HCT116 (cell line): ENCODE measurements at regions not wholly inside any gene's neighbourhood (a gene's known extent, or its start where the extent isn't known, plus 50 kb on each side); places are given as distances from the start of the nearest gene placed in this dataset.

Experiments
- ATAC-seq: fragments of 200-7000 bp; cut with Tn5 transposase; 2 replicates; pipeline ENCODE4 v1.9.1; 2020; ENCODE audit warnings: mild to moderate bottlenecking, moderate library complexity
- BruUV-seq: library from RNA; stranded (reverse); fragments of 400-500 nt; replicated peaks from 2 replicates; lab custom pipeline; 2021; lab: Mats Ljungman, UMichigan
- CTCF ChIA-PET: fragments of 300-600 bp; sonication (Branson Sonifier 250); formaldehyde crosslinking; loops from one replicate; lab custom pipeline; 2021; ENCODE audit warnings: antibody characterized with exemption; lab: Charles Lee
- POLR2A ChIA-PET: fragments of 300-600, 350-600 bp; sonication (Branson Sonifier 250); formaldehyde crosslinking; loops from one replicate; lab custom pipeline; 2021; ENCODE audit warnings: antibody characterized with exemption; lab: Charles Lee
- RAD21 ChIA-PET, 2 experiments: fragments of 300-600 bp; sonication (Branson Sonifier 250); formaldehyde crosslinking; loops; one replicate each; lab custom pipeline; 2023; ENCODE audit warnings: low total read pairs in 2 of 2; ENCODE audit not compliant: uncharacterized antibody in 2 of 2, unreplicated experiment in 2 of 2, low non-redundant PET in 1 of 2; lab: Charles Lee
- DNase-seq: peaks from one replicate; pipeline ENCODE4 v3.0.0-alpha.2; 2010; ENCODE audit warnings: low read depth, low spot score
- H2AFZ ChIP-seq: fragments of 200-600 bp; shearing (Covaris generic), sonication (generic); 2 replicates; pipeline ENCODE4 v1.6.1; 2017; ENCODE audit warnings: low read depth, mixed run types, mixed read lengths, antibody characterized with exemption, low read length; ENCODE audit not compliant: poor library complexity, severe bottlenecking
- H3K27ac ChIP-seq: 2 replicates; pipeline ENCODE4 v1.5.1; 2012; ENCODE audit warnings: low read depth, low read length
- H3K27me3 ChIP-seq: fragments of 200-600 bp; sonication (generic); 2 replicates; pipeline ENCODE4 v1.6.1; 2016; ENCODE audit warnings: mixed run types, low read length, mixed read lengths; ENCODE audit not compliant: insufficient read depth
- H3K36me3 ChIP-seq, 2 experiments: fragments of 200-500 bp in 1 of 2; fragments of 200-600 bp in 1 of 2; sonication (Bioruptor generic) in 1 of 2; sonication (generic) in 1 of 2; 2 replicates each; pipeline versions ENCODE4 v1.5.1 to v1.6.1; 2014 to 2016; ENCODE audit warnings: low read length in 2 of 2, inconsistent platforms in 1 of 2, mixed read lengths in 1 of 2, mixed run types in 1 of 2; ENCODE audit not compliant: insufficient read depth in 2 of 2, control insufficient read depth in 1 of 2
- H3K4me1 ChIP-seq, 2 experiments: fragments of 200-600 bp in 1 of 2; sonication (generic) in 1 of 2; 2 replicates each; pipeline versions ENCODE4 v1.5.1 to v1.6.1; 2012 to 2017; ENCODE audit warnings: low read length in 2 of 2, inconsistent platforms in 1 of 2, mild to moderate bottlenecking in 1 of 2, mixed read lengths in 1 of 2, mixed run types in 1 of 2, moderate library complexity in 1 of 2; ENCODE audit not compliant: insufficient read depth in 2 of 2, control insufficient read depth in 1 of 2
- H3K4me2 ChIP-seq: fragments of 200-600 bp; sonication (generic); 2 replicates; pipeline ENCODE4 v1.6.1; 2017; ENCODE audit warnings: mixed run types, low read length, mixed read lengths
- H3K4me3 ChIP-seq, 2 experiments: fragments of 200-600 bp in 1 of 2; sonication (generic) in 1 of 2; replicated peaks in 1 of 2; 2 replicates each; pipeline ENCODE4 v1.5.1; 2011 to 2016; ENCODE audit warnings: low read length in 2 of 2, control low read depth in 1 of 2, low read depth in 1 of 2, mild to moderate bottlenecking in 1 of 2, mixed read lengths in 1 of 2, mixed run types in 1 of 2
- H3K79me2 ChIP-seq: fragments of 200-600 bp; sonication (generic); 2 replicates; pipeline ENCODE4 v1.6.1; 2017; ENCODE audit warnings: mild to moderate bottlenecking, mixed run types, low read length, moderate library complexity, mixed read lengths; ENCODE audit not compliant: insufficient read depth
- H3K9ac ChIP-seq: fragments of 200-600 bp; sonication (generic); 2 replicates; pipeline ENCODE4 v1.6.1; 2016; ENCODE audit warnings: low read length, mixed read lengths
- H3K9me2 ChIP-seq: fragments of 200-600 bp; sonication (generic), shearing (Covaris generic); 2 replicates; pipeline ENCODE4 v1.6.1; 2017; ENCODE audit warnings: mixed run types, mild to moderate bottlenecking, moderate library complexity; ENCODE audit not compliant: insufficient read depth
- H3K9me3 ChIP-seq, 2 experiments: fragments of 200-500 bp in 1 of 2; fragments of 200-600 bp in 1 of 2; sonication (Bioruptor generic) in 1 of 2; sonication (generic) in 1 of 2; 2 replicates each; pipeline ENCODE4 v1.6.1; 2014 to 2017; ENCODE audit warnings: low read length in 2 of 2, mixed read lengths in 2 of 2, inconsistent platforms in 1 of 2, low read depth in 1 of 2, mild to moderate bottlenecking in 1 of 2, mixed run types in 1 of 2, moderate library complexity in 1 of 2; ENCODE audit not compliant: control insufficient read depth in 1 of 2, insufficient read depth in 1 of 2
- H4K20me1 ChIP-seq: fragments of 200-600 bp; sonication (generic), shearing (Covaris generic); 2 replicates; pipeline ENCODE4 v1.6.1; 2017; ENCODE audit warnings: mixed run types, mild to moderate bottlenecking, moderate library complexity; ENCODE audit not compliant: insufficient read depth
- ATF3 ChIP-seq: IDR thresholded peaks from 2 replicates; pipeline ENCODE4 v1.6.1; 2012
- CBX3 ChIP-seq: IDR thresholded peaks from 2 replicates; pipeline ENCODE4 v1.6.1; 2012; ENCODE audit warnings: low read depth
- CEBPB ChIP-seq: IDR thresholded peaks from 2 replicates; pipeline ENCODE4 v1.6.1; 2012; ENCODE audit warnings: low read depth
- CTCF ChIP-seq, 3 experiments: fragments of 200-600 bp in 1 of 3; sonication (generic) in 1 of 3; IDR thresholded peaks in 2 of 3; conservative IDR thresholded peaks in 1 of 3; 2 replicates each; pipeline ENCODE4 v1.5.1; 2012 to 2017; ENCODE audit warnings: low read depth in 2 of 3, low read length in 2 of 3, antibody characterized with exemption in 1 of 3, borderline replicate concordance in 1 of 3, control low read depth in 1 of 3, mild to moderate bottlenecking in 1 of 3, mixed read lengths in 1 of 3, mixed run types in 1 of 3, moderate library complexity in 1 of 3; ENCODE audit not compliant: insufficient read depth in 1 of 3
- EGR1 ChIP-seq: IDR thresholded peaks from 2 replicates; pipeline ENCODE4 v1.6.1; 2012; ENCODE audit warnings: low read depth
- ELF1 ChIP-seq: IDR thresholded peaks from 2 replicates; pipeline ENCODE4 v1.6.1; 2012; ENCODE audit warnings: low read depth, borderline replicate concordance
- EZH2 ChIP-seq: fragments of 200-600 bp; sonication (generic); IDR thresholded peaks from 2 replicates; pipeline ENCODE4 v1.6.1; 2017; ENCODE audit warnings: antibody characterized with exemption, mixed run types
- EZH2phosphoT487 ChIP-seq: fragments of 200-600 bp; IDR thresholded peaks from 2 replicates; pipeline ENCODE4 v1.6.1; 2018; ENCODE audit warnings: antibody characterized with exemption, borderline replicate concordance
- JUND ChIP-seq: IDR thresholded peaks from 2 replicates; pipeline ENCODE4 v1.6.1; 2012
- MAX ChIP-seq: IDR thresholded peaks from 2 replicates; pipeline ENCODE4 v1.6.1; 2012
- POLR2A ChIP-seq: IDR thresholded peaks from 2 replicates; pipeline ENCODE4 v1.7.0; 2011; ENCODE audit warnings: borderline replicate concordance; ENCODE audit not compliant: insufficient read depth, insufficient read length; ENCODE audit errors: extremely low read depth
- SIN3A ChIP-seq: IDR thresholded peaks from 2 replicates; pipeline ENCODE4 v1.6.1; 2012; ENCODE audit warnings: low read depth
- SP1 ChIP-seq: IDR thresholded peaks from 2 replicates; pipeline ENCODE4 v1.6.1; 2012; ENCODE audit warnings: low read depth
- SRF ChIP-seq: IDR thresholded peaks from 2 replicates; pipeline ENCODE4 v1.6.1; 2012; ENCODE audit warnings: low read depth
- YY1 ChIP-seq: IDR thresholded peaks from 2 replicates; pipeline ENCODE4 v1.6.1; 2011; ENCODE audit warnings: low read length, low read depth, moderate library complexity, mild to moderate bottlenecking; ENCODE audit not compliant: insufficient replicate concordance; ENCODE audit errors: extremely low read depth
- ZBTB33 ChIP-seq: IDR thresholded peaks from 2 replicates; pipeline ENCODE4 v1.6.1; 2011; ENCODE audit warnings: mild to moderate bottlenecking, low read length, moderate library complexity; ENCODE audit not compliant: insufficient replicate concordance; ENCODE audit errors: extremely low read depth
- ZFX ChIP-seq: fragments of 450-650 bp; IDR thresholded peaks from 2 replicates; pipeline ENCODE4 v1.6.1; 2017
- ZNF274 ChIP-seq: fragments of 200-500 bp; sonication (Bioruptor generic); IDR thresholded peaks from 2 replicates; pipeline ENCODE4 v1.6.1; 2014; ENCODE audit warnings: mild to moderate bottlenecking, low read depth, low read length, inconsistent platforms
- intact Hi-C: fragments of 100-400 bp; cut with micrococcal nuclease; formaldehyde crosslinking; loops from 2 replicates; pipeline ENCODE4 v1.10.0; 2022
- TF ChIP-seq, protein P1 (sequence below): IDR thresholded peaks from 2 replicates; pipeline ENCODE4 v1.6.1; 2012; ENCODE audit warnings: low read depth

GRCh38 chr21:25281134-25281533 is 326.1 kb downstream of the MRPL39 start:
- H3K9me3 ChIP-seq, result peaks cover 27 to 28% of the 10 kb centered on the region in 2 experiments; a peak in 3 of 4 replicates
- no peaks in the 10 kb centered on the region for H3K9me2 ChIP-seq
- no TSS peak for BruUV-seq
- TF ChIP-seq ELF1 (no peak), SP1 (no peak), ZBTB33 (no peak), JUND (no peak), ATF3 (no peak), ZFX (no peak), SIN3A (no peak), CTCF (IDR thresholded peaks at IDR 0.05 in 2 of 3, conservative IDR thresholded peaks at IDR 0.05 in 1 of 3; ENCODE audit: borderline replicate concordance in 1 of 3, insufficient read depth in 1 of 3, low read depth in 2 of 3, low read length in 2 of 3) (no peak), SRF (no peak), EZH2 (no peak), ZNF274 (no peak), EGR1 (no peak), MAX (no peak), CBX3 (no peak), CEBPB (no peak), YY1 (no peak), EZH2phosphoT487 (no peak), POLR2A (no peak)
- TF ChIP-seq, protein P1, sequence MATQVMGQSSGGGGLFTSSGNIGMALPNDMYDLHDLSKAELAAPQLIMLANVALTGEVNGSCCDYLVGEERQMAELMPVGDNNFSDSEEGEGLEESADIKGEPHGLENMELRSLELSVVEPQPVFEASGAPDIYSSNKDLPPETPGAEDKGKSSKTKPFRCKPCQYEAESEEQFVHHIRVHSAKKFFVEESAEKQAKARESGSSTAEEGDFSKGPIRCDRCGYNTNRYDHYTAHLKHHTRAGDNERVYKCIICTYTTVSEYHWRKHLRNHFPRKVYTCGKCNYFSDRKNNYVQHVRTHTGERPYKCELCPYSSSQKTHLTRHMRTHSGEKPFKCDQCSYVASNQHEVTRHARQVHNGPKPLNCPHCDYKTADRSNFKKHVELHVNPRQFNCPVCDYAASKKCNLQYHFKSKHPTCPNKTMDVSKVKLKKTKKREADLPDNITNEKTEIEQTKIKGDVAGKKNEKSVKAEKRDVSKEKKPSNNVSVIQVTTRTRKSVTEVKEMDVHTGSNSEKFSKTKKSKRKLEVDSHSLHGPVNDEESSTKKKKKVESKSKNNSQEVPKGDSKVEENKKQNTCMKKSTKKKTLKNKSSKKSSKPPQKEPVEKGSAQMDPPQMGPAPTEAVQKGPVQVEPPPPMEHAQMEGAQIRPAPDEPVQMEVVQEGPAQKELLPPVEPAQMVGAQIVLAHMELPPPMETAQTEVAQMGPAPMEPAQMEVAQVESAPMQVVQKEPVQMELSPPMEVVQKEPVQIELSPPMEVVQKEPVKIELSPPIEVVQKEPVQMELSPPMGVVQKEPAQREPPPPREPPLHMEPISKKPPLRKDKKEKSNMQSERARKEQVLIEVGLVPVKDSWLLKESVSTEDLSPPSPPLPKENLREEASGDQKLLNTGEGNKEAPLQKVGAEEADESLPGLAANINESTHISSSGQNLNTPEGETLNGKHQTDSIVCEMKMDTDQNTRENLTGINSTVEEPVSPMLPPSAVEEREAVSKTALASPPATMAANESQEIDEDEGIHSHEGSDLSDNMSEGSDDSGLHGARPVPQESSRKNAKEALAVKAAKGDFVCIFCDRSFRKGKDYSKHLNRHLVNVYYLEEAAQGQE, result no peak
- ATAC-seq (no peak), DNase-seq (no peak)
- no peaks in the 10 kb centered on the region for H3K4me1 ChIP-seq
- CTCF ChIA-PET, result no interaction called here
- H3K4me3 ChIP-seq, result no peak overlapping the region
- RAD21 ChIA-PET, result no interaction called here
- H4K20me1 ChIP-seq, result no peaks in the 10 kb centered on the region
- intact Hi-C loops, result no loop called here
- H2AFZ ChIP-seq, result no peak overlapping the region
- no peak overlapping the region for H3K9ac ChIP-seq
- H3K36me3 ChIP-seq, result no peaks in the 10 kb centered on the region
- H3K27me3 ChIP-seq, result no peaks in the 10 kb centered on the region
- H3K27ac ChIP-seq, result no peak overlapping the region
- POLR2A ChIA-PET, result no interaction called here
- H3K79me2 ChIP-seq, result no peaks in the 10 kb centered on the region
- no peak overlapping the region for H3K4me2 ChIP-seq
